Osteocyte (in vitro differentiated cells): ENCODE measurements at regions not wholly inside any gene's neighbourhood (a gene's known extent, or its start where the extent isn't known, plus 50 kb on each side); places are given as distances from the start of the nearest gene placed in this dataset.
A peak's percentile ranks its signal among the peaks of the same experiment; 100 is the strongest.

Source experiments
- DNase-seq: peaks from one replicate; pipeline ENCODE4 v3.0.0; 2021; ENCODE audit warnings: mixed read lengths; ENCODE audit not compliant: unreplicated experiment; ENCODE audit errors: extremely low spot score
- H3K27ac Mint-ChIP-seq: one replicate; pipeline ENCODE4 v1.8.0; 2021; ENCODE audit warnings: mild to moderate bottlenecking, mixed read lengths; ENCODE audit not compliant: unreplicated experiment
- H3K27me3 Mint-ChIP-seq: one replicate; pipeline ENCODE4 v1.8.0; 2021; ENCODE audit warnings: mixed read lengths; ENCODE audit not compliant: unreplicated experiment
- H3K36me3 Mint-ChIP-seq: one replicate; pipeline ENCODE4 v1.8.0; 2021; ENCODE audit warnings: mixed read lengths; ENCODE audit not compliant: unreplicated experiment
- H3K4me1 Mint-ChIP-seq: one replicate; pipeline ENCODE4 v1.8.0; 2021; ENCODE audit warnings: mixed read lengths; ENCODE audit not compliant: unreplicated experiment
- H3K4me3 Mint-ChIP-seq: one replicate; pipeline ENCODE4 v1.8.0; 2021; ENCODE audit warnings: mild to moderate bottlenecking, moderate library complexity, mixed read lengths; ENCODE audit not compliant: unreplicated experiment
- H3K9me3 Mint-ChIP-seq: one replicate; pipeline ENCODE4 v1.8.0; 2021; ENCODE audit warnings: mixed read lengths; ENCODE audit not compliant: unreplicated experiment
- CTCF ChIP-seq: fragments of 200-600 bp; sonication (generic); IDR thresholded peaks from 2 replicates; pipeline ENCODE4 v1.5.0; 2021; ENCODE audit warnings: antibody characterized with exemption, mild to moderate bottlenecking, moderate library complexity

- Mint-ChIP-seq H3K27me3 (no peaks in the 10 kb centered on the region), H3K4me3 (no peak overlapping the region), H3K9me3 (no peaks in the 10 kb centered on the region), H3K27ac (peak overlapping the region; percentile 5), H3K36me3 (peaks cover 2% of the 10 kb centered on the region), H3K4me1 (peaks cover 38% of the 10 kb centered on the region)
- DNase-seq = no peak
- no peak for TF ChIP-seq CTCF
These were observed 188.0 kb upstream of the TENT5A start for GRCh38 chr6:81940451-81940985.

GRCh38 chr6:81939766-81940165 is 187.3 kb upstream of the TENT5A start:
- DNase-seq = no peak
- Mint-ChIP-seq H3K36me3 (peaks cover 2% of the 10 kb centered on the region), H3K4me3 (no peak overlapping the region), H3K9me3 (no peaks in the 10 kb centered on the region), H3K27ac (peak overlapping the region; percentile 28), H3K27me3 (no peaks in the 10 kb centered on the region), H3K4me1 (peaks cover 38% of the 10 kb centered on the region)
- no peak for TF ChIP-seq CTCF

GRCh38 chr6:81938991-81939732 is 186.7 kb upstream of the TENT5A start:
- H3K27me3 Mint-ChIP-seq = no peaks in the 10 kb centered on the region
- TF ChIP-seq CTCF = no peak
- peak overlapping the region; percentile 48 for H3K27ac Mint-ChIP-seq
- no peaks in the 10 kb centered on the region for H3K9me3 Mint-ChIP-seq
- DNase-seq = no peak
- H3K4me3 Mint-ChIP-seq = no peak overlapping the region
- H3K4me1 Mint-ChIP-seq = peaks cover 38% of the 10 kb centered on the region
- peaks cover 2% of the 10 kb centered on the region for H3K36me3 Mint-ChIP-seq

GRCh38 chr6:81938014-81938856 is 185.8 kb upstream of the TENT5A start:
- H3K27me3 Mint-ChIP-seq = no peaks in the 10 kb centered on the region
- H3K4me1 Mint-ChIP-seq = peaks cover 38% of the 10 kb centered on the region
- H3K36me3 Mint-ChIP-seq = peaks cover 2% of the 10 kb centered on the region
- peak overlapping the region; percentile 48 for H3K27ac Mint-ChIP-seq
- no peak overlapping the region for H3K4me3 Mint-ChIP-seq
- no peak for DNase-seq
- H3K9me3 Mint-ChIP-seq = no peaks in the 10 kb centered on the region
- no peak for TF ChIP-seq CTCF
